CD4-positive, alpha-beta T cell treated with Interleukin-4 for 1 hour (primary cell): ENCODE measurements at regions not wholly inside any gene's neighbourhood (a gene's known extent, or its start where the extent isn't known, plus 50 kb on each side); places are given as distances from the start of the nearest gene placed in this dataset.
"Not testable (repeated sequence)": the region's sequence is repeated elsewhere in the genome, so short reads cannot be mapped to it uniquely, and the experiment has no call there.

Source experiments
- DNase-seq, 2 donors: peaks; one replicate each; pipeline ENCODE4 v3.0.0-alpha.2; 2020 to 2022

DNA sequence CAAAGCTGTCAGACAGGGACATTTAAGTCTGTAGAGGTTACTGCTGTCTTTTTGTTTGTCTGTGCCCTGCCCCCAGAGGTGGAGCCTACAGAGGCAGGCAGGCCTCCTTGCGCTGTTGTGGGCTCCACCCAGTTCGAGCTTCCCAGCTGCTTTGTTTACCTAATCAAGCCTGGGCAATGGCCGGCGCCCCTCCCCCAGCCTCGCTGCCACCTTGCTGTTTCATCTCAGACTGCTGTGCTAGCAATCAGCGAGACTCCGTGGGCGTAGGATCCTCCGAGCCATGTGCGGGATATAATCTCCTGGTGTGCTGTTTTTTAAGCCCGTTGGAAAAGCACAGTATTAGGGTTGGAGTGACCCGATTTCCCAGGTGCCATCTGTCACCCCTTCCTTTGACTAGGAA is 454.2 kb upstream of the CCDC196 start:
- not testable (repeated sequence) for DNase-seq

DNA sequence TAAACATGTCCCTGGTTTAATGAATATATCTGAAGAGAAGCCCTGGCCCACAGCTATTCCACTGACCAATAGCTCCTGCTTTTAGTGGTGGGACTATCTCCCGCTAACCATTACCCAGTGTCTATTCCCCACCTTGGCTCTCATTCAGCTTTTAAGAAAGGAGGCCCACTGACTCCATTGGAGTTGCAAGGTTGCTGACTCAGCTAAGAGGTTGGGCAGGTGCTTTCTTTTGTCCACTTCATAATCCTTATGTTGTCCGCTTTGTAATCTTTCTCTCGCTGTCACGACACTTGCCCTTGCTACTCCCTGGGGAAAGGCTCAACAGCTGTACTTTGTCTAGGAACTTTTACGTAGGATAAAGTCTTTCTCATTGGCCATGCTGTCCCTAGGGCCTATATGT is 453.4 kb upstream of the CCDC196 start:
- DNase-seq = no peak

GRCh38 chr14:66036547-66036946 is 449.6 kb upstream of the CCDC196 start:
- DNase-seq = no peak

DNA sequence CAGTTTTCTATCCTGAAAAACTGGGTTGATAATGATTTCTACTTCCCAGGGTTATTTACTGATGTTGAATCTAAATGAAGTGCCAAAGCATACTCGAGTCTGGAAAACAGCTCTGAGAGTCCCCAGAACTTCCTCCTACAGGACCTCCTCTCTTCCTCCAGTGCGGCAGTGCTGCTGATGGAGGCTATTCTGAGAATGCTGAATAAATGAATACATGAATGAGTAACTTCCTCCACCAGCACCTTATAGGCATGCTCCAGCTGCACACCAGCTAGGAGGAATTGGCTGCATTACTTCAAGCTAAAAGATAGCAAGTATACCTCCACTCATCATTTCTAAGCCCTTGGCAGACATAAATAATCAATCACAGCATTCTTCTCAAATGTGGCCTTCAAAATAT is 448.8 kb upstream of the CCDC196 start:
- no peak for DNase-seq

- no peak for DNase-seq
Observed at GRCh38 chr14:66038212-66038611, 448.0 kb upstream of the CCDC196 start.

DNA sequence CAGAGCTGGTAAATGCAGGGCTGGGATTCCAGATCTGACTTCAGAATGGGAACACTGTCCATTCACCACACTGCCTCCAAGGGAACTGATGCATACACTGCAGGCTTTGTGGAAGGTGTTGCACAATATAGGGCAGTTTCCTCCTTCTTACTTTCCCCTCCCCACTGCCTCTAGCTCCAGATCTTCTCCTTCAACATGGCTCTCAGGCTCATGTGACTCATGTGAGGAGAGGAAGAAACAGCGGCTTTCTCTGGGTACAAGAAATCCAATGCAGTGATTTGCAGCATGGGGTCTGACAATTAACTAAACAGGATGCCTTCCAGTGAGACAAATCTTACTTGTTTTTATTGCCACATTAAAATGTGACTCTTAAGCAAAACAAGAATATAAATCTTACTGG is 447.6 kb upstream of the CCDC196 start:
- peak in 1 of 2 donors; percentile 15 for DNase-seq

- DNase-seq = no peak
Observed at GRCh38 chr14:66039495-66039894, 446.7 kb upstream of the CCDC196 start.

- DNase-seq = no peak
Observed at GRCh38 chr14:66041582-66041981, 444.6 kb upstream of the CCDC196 start.

DNA sequence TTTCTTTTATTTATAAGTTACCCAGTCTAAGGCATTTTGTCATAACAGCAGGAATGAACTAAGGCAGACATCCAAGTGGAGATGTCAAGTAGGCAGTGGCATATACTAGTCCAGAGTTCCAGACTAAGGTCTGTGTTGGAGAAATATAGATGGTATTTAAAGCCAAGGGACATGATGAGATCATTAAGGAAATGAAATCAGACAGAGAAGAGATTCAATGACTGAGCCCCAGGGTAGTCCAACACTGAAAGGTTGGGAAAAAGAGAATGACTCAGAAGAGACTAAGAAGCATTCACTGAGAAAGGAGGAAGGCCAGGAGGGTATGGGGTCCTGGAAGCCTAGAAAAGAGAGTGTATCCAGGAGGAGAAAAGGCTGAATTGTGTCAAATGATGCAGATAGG is 442.2 kb upstream of the CCDC196 start:
- no peak for DNase-seq

GRCh38 chr14:66045572-66046021 is 440.6 kb upstream of the CCDC196 start:
- DNase-seq = no peak

GRCh38 chr14:66046035-66046434 is 440.1 kb upstream of the CCDC196 start:
- DNase-seq = no peak

- no peak for DNase-seq
Observed at GRCh38 chr14:66046591-66046990, 439.6 kb upstream of the CCDC196 start.

- DNase-seq = no peak
Observed at GRCh38 chr14:66056268-66056907, 429.8 kb upstream of the CCDC196 start.

GRCh38 chr14:66056926-66057552 is 429.1 kb upstream of the CCDC196 start:
- no peak for DNase-seq

GRCh38 chr14:66065188-66065587 is 421.0 kb upstream of the CCDC196 start:
- DNase-seq = no peak

- DNase-seq = no peak
Observed at GRCh38 chr14:66066981-66067776, 419.0 kb upstream of the CCDC196 start.

DNA sequence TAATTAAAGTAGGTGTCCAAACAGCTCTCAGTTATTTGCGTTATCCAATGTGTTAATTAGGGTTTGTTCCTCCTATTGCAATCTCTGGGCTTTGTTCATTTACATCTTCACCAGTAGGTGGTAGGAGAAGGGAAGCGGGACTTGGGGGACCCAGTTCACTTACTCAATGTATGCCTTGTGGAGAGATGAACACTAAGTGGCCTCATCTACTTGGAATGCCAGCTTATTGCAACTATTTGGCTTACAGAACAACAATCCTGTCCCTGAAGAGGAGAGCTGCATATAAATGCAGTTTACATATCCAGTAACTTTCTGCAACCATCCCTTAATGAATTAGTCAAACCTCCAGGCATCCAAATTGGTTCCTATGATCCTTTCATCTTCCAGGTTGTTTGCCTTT is 417.1 kb upstream of the CCDC196 start:
- no peak for DNase-seq

- no peak for DNase-seq
Observed at GRCh38 chr14:66069830-66070541, 416.2 kb upstream of the CCDC196 start.

DNA sequence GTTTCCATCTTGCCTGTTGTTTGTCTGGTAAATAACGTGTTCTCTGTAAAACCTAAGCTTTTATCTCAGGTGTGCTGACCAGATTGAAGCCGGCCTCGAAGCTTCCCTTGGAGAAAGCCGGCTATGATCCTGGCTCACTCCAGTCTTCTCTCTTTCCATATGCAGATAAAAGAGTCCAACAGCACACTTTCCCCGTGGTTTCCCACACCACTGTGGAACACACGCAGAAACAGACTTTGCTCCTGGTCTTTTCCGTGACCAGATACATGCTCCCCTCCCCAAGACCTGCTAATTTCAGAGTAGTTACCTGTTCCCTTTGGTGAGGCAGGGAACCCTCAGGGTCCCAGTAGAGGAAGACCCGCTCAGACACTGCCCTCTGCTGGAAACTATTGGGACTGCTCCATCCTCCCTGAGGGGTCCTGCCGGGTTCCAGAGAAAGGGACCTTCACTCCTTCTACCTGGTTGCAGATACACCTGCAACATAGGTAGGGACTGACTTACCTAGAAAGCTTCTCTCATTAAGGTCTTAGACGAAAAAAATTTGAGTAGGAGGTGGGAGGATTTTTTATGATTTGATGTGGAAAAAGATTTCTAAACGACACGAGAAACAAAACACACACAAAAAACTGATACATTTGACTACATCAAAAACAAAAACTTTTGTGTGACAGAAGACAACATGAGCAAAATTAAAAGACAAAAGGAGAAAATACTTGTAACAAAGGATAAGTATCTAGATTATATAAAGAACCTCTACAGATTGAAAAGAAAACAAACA is 415.4 kb upstream of the CCDC196 start:
- peak; percentile 59 to 73 for DNase-seq

GRCh38 chr14:66072190-66073084 is 413.7 kb upstream of the CCDC196 start:
- DNase-seq = no peak

DNA sequence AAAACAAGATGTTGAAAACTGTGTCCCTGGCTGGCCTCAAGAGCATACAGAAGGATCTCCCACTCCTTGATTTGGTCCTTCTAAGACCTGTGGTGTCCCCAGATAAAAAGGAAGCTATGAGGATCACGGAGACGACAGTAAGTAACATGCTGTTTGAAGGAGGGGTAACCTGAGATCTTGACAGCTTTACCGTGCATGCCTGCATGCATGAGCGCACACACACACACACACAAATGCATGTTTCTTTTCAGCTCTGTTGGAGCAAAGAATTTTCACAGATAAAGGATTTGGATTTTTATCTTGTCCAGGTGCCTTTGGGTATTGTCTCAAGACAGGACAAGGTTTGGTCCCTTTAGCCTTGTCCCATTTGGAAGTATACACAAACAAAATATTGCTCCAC is 411.6 kb upstream of the CCDC196 start:
- no peak for DNase-seq
